ENCODE measurements at regions not wholly inside any gene's neighbourhood (a gene's known extent, or its start where the extent isn't known, plus 50 kb on each side); places are given as distances from the start of the nearest gene placed in this dataset.

DNA sequence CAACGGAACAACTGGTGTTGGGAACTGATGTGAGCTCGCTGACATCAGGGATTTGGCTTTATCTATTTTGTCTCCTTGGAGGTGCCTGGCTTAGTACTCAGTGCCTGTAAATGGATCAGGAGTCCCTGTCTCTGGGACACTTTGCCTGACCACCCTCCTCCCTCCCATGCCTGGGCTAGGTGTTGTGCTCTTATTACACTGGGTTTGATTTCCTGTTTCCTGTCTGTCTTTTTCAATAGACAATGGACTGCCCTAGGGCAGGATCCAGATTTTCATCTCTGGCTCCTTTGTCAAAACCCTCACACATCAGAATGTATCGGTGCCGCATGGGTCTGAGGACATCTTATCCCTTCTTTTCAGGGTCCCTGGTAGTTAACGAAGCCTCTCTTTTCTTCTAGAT, 223.6 kb upstream of the ASIC2 start:
- no peak for DNase-seq

DNA sequence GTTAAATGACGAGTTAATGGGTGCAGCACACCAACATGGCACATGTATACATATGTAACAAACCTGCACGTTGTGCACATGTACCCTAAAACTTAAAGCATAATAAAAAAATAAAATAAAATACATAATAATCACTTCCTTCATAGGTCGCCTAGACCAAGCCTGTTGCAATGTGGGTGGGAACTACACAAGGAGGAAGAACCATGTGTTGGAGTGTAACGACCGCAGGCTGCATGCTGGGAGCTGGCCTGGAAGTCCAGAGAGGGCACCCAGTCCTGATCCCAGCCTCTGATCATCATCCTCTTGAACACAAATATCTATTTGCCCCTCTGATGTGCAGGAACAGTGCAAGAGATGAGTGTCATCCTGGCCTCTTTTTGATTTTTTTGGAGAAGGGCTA, 224.7 kb upstream of the ASIC2 start:
- DNase-seq, result no peak

DNA sequence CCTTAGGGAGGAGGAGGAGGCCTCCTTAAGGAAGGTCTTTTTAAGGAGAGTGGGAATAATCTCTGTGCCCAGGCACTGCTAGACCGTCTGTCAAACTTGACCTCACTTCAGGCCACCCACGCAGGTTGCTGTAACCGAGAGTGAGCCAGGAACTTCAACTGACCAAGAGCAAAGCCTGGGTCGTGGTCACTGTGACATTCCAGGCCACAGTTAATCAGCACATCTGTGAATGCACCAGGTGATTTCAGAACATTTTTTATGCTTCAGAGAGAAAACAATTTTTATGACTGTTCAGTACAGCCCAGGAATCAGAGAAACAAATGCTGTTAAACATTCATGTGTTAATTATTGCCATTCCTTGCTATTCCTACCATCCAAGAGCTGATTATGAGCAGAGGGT, 226.6 kb upstream of the ASIC2 start:
- DNase-seq, result no peak

DNA sequence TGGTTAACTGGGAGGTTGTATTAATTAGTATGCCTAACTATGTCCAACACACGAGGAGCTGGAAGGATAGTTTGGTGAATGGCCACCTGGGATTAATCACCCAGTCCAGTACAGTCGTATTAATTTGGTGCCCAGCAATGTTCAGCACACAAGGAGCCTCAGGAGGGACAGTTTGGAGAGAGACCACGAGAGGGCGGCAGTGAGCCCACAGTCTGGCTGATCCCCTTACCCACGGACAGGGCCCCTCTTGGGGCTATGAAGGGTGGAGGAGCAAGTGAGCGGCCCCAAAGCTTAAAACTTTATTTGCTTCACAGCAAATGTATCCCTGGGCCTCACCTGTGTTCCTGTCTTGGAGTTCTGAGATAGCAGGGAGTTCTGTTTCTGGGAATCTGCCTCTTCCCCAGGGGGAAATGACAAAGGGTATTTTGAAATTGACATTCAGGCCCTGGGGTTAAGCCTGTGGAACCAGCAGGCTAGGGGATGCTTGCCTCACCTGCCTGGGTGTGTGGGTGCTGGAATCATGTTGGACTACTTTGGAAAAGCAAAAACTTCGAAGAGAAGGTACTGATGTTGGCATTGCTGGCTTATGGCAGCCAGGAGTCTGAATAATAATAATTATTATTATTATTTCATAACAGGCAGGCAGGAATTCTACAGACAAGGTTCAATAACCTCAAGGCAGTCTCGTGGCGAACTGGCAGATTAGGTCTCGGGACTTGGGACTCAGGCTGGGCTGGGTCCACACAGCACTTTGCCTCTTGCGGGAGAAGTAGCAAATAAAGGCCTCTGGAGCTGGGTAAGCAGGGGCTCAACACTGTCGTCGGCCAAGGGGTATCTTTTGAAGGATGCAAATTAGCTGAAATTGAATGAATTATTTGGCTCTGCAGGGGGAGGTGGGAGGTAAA, 227.6 kb upstream of the ASIC2 start:
- DNase-seq, result peak in 2 of 5 donors; percentile 12 to 25

DNA sequence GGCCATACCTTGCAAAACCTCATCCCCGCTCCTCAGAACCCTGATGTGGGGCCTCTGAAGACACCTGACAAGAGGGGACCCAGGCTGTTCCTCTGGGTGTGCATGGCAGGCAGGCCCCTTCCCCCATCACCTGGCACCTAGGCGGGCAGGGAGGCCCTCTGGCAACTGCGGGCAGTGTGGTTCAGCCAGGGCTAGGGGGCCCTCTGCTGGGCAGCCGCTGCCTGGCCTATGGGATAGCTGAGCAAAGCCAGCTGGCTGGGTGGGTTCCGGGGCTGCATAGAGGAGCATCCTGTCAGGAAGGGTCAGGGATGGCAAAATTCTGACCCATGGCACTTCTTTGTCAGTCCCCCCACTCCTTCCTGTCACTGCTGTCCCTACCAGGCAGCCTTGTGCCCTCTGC, 228.7 kb upstream of the ASIC2 start:
- no peak for DNase-seq

DNA sequence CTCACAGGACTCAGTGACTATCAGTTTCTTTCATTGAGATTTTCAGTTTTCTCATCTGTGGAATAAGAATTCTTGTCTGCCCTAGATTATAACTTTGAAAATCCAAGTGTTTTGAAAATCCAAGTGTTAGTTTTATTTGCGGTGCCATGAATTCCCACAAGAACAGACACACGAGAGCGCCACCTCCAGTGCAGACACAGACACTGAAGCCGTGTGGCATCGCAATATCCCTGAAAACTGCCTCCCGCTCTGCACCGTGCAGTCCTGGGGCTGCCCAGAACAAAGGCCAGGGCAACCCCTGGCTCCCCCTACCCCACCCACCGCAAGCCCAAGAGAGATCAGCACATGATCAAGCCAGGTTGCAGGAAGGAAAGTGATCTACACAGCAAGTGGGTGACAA, 229.5 kb upstream of the ASIC2 start:
- no peak for DNase-seq

DNA sequence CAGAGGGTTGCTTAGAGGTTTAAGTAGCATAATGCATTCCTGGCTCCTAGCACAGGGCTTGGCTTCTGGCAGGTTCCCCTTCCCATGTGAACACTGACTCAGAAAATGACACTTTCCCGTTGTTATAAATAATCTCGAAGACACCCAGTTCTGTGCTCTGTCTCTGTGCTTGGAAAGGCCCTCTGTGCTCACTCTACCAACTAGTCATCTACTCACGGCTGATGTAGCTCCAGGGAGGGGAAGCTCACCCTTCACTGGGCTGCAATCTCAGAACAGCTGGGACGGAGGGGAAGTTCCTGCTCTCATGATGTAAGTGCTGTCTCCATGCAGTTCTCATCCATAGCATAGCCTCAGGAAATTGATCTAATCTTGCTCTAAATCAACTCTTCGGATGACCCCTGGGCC, 230.5 kb upstream of the ASIC2 start:
- DNase-seq, result no peak

DNA sequence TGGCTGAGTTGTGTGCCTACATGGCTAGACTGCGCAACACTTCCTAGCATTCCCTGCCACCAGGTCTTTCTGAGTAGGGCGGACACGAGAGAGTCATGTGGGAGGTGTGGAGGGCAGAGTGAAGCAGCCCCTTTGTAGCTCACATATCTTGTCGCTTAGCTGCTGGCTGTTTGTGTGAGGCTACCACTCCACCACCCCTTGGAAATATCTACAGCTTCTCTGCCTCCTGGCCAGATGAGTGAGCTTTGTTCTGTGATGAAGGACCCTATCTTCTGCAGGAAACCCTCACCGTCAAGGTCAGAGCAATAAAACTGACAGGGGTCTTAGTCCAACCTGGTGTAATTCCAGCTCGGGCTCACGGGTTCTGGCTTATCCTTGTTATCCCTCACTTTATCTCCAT, 232.1 kb upstream of the ASIC2 start:
- DNase-seq, result no peak

DNA sequence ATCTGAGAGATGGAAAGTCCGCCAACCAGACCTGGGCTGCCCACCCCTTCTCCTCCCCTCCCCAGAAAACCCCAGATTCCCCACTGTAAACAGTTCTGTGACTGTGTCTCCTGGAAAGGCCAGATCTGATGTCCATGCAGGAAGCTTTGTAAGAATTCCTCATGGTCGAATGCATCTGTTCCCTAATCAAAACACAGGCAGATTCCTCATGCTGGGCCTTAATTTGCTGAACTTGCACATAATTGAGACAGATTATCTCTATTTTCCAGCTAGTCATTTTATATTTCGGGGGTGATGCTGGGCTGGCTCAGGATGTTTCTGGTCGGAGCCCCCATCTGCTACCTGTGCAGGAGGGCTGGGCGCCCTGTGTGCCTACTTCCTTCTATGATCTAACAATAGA, 233.6 kb upstream of the ASIC2 start:
- DNase-seq, result no peak

DNA sequence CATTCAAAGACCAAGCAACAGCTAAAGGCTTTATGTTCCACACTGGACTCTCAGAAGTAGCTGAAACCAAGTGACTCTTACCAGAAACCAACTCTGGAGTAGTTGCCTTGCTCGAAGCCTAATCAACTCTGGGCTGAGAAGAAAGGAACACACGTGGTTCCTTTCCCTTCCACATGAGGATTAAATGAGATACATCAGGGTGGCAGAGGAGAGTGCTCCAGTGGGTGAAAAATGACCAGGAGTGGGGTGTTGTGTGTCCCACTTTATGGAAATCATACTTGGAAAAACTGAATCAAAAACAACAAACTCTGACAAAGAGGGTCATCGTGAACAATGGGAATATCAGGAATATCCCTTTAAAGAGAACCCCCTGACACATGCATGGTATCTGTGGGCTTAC, 234.2 kb upstream of the ASIC2 start:
- DNase-seq, result no peak

DNA sequence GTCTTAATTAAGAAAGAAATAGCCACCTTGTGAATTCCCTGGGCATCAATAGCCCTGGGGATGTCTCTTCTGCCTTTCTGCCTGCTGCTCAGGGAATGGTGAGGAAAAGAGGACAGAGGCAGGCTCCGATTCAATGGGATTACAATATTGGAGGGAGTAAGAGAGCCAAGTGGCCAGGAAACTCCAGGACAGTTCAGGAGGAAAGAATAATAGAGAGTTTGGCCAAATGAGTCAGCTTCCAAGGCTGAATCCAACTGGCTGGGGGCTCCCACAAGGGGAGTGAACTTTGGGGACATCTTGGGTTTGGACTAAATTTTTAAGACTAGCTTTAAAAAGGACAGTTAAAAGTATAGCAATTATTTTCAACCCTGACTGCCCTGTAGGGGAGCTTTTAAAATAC, 235.8 kb upstream of the ASIC2 start:
- DNase-seq, result no peak

DNA sequence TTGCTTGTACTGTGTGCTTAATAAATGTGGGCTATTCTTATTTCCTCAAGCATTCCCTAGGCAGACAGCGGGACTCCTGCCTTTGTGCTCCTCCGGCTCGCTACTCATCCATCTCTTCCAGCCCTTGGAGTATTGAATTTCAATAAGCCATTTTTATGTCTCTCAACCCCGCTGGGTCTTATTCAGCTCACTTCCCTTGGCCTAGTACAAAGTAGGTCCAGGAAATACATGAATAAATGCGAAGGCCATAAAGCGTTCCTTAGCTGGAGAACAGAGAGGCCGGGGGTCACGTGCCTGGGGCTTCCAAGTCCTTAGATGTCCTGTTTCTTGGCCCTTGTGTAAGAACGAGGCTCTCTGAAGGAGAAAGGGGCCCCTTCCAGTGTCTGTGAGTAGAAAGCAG, 236.7 kb upstream of the ASIC2 start:
- DNase-seq, result no peak

DNA sequence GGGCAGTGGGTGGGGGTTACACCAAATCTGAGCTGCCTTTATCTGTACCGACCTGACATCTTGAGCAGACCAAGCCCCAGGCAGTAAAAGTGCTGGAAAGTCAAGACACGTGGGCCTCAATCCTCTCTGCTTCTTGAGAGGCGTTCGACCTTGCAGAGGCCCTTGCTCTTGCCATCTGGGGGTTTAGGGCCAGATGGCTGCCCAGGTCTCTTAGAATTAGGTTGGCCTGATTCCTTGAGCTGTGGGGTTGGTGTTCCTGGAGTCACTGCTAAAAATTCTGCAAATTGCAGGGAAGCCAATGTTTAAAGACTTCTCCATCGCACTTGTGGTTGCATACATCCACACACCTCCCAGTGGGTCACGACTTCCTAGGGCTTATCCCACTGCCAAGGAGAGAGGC, 238.2 kb upstream of the ASIC2 start:
- DNase-seq, result no peak

DNA sequence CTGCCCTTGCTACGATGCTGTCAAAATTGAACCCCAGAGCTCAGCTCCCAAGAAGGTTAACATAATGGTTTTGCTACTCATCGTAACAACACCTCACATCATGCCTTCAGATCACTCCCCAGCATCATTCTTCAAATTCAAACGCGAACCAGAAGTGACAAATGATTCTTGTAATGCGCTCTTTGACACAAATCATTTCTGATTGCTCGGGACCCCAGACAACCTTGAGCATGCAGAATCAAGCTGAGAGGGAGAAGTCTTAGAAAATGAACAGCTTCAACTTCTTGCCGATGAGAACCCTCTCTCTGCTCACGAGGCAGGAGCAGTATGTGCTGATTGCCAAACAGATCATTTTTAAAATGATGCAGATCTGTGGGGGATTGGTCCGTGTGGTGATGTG, 241.0 kb upstream of the ASIC2 start:
- no peak for DNase-seq

DNA sequence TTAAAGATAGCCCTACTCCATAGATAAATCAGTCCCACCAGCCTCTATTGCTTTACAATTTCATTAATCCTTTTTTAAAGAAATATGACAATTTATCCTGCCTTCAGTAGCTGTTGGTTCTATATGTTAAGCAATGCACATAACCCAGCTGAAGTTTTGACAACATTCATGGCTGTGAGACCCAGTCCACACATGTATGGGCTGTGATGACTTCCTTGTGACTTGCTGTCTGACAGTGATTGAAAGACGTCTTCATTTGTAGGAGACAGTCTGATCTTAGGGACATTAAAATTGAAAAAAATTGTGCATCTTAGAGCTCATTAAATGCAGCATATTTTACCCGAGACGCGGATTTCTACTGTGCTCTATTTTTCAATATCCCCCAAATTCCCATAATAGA, 252.0 kb upstream of the ASIC2 start:
- no peak for DNase-seq

DNA sequence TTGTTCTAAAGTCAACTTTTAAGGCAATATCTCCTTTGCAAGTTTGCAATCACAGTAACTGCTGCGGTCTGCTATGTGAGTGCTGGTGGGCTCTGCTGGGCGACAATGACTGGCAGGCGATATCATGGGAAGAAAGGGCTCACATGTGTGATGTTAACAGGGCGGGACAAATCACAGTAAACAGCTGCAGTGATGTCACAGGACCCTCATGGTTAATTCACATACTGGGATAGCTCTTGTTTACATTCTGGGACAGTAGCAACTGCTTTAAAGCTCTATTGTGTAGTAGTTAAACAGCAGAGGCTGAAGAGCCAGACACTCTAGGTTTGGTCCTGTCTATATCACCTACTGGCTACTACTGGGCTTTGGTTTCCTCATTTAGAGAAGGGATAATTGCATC, 257.2 kb upstream of the ASIC2 start:
- no peak for DNase-seq

DNA sequence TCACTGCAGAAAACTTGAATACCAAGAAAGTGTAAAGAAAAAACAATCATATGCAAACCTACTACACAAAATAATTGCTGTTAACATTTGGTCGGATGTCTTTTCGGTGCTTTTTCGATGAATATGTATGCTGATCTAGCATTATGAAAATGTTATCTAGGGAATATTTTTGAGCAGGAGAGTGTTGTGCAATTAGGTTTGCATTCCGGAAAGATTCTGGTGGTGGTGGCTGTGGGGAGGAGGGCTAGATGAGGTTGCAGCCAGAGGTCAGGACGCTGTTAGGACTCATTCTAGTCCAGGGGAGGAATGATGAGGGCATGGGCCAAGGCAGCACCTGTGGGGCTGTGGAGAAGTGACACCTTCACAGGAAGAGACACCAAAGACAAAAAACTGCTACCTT, 258.0 kb upstream of the ASIC2 start:
- DNase-seq, result no peak

DNA sequence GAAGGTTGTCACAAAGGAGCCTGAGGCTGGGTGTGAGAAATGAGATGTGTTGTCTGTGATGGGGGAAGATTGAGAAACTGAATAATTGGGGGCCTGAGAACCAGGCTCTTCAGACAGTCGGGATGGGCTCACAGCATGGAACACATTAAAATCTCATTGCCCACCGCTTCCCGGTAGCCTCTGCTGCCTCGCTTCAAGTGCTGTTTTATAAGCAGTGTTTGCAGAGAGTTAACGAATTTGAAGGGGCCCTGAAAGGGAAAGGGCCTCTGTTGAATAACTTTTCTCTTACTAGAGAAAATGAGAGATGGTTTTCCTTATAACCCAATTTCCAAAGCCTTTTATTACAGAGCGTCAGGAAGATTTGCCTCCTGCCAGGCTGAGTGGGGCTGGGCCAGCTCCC, 258.8 kb upstream of the ASIC2 start:
- no peak for DNase-seq

DNA sequence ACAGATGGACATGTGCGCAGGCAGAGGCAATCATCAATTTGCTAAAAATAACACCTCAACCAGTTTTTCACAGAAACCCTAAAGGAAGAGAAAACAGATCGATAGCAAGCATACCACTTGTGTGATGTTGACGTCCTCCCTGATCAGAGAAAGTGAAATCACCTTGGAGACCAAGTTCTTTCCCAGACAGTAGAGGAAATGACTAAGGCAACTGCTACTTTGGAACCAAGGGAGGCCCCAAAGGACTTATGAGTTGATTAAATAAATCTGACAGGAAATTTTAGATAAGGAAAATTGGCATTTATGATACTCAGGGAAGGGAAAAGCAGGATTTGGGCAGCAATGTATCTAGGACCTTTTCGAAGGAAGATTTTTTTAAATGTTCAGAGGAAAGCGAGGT, 267.1 kb upstream of the ASIC2 start:
- DNase-seq, result no peak

DNA sequence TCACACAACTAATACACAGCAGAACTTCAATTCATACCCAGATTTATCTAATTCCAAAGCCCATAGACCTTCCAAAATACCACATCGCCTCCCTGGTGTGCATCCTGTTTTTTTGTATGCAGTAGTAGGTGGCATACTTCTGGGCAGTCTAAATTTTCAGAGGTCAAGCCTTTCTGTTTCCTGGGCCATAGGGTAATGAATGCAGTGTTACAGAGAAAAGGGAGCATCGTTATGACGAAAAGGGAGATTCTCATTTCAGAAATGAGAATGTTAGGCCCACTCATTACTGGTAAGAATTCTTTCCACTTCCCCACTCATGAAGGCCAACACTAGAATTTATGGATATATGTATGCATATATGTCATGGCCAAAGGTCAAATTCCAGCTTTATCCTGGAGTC, 267.8 kb upstream of the ASIC2 start:
- DNase-seq, result no peak

DNA sequence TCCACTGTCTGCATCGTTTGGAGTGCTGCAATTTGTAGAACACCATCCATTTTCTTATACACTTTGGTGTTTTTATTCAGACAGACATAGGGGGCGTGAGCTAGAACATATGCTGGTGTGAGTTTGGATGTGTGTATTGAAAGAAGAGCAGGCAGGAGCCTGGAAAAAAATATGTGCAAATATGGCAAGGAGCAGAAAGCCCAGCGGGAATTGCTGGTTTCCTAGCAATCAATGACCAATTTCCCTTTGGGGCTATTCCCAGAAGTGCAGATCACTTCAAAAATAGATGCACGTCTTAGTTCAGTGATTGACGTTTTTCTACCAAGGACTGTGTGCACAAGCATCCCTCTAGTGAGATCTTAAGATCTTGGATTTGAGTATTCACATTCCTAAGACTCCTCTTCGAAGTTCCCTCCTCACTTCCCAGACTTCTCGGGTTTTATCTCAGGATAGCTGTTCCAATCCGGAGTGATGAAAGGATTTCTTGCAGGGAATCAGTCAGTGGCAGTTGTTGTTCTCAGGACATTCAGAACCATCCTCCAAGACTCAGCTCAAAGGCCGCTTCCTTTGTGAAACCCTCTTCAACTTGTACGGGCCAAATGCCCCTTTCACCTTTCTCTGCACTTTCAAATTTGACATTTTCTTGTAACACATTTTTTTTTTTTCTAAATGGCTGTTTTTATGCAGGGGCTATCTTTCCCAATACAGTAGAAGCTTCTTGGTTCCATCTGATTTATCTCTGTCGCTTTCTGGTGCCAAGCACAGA, 268.7 kb upstream of the ASIC2 start:
- no peak for DNase-seq

DNA sequence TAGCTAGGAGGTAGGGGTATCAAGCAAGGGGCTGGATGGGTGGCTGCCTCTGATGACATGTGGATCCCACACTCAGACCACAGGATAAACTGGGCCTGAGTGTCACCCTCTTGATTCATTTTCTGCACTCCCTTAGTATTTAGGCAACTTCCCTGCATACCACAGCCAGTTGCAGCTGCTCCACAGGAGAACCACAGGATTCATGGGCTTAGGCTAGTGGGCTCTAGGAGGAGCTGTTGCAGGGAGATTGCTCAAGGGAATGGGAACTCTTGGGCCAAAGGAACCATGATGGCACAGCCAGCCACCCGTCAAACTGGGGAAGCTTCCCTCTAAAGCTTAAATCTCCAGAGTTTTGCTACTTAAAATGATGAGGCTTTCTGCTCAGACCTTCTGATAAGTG, 269.7 kb upstream of the ASIC2 start:
- no peak for DNase-seq

DNA sequence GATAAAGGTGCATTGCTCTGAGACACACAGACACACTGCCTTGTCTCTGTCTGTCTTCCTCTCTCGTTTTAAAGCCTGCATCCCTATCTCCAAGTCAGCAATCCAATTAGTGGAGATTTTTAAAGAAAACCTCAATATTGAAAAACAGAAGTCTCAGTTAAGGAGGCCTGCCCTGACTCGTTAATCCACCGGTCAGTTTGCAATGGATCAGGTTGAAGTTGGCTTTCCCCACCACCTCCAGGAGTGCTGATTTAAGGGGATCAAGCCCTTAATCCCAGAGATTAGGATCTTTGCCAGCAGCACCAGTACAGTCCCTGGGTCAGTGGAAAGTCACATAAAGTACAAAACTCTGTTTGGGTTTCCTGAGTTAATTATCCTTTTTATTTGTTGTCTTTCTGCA, 271.1 kb upstream of the ASIC2 start:
- no peak for DNase-seq

DNA sequence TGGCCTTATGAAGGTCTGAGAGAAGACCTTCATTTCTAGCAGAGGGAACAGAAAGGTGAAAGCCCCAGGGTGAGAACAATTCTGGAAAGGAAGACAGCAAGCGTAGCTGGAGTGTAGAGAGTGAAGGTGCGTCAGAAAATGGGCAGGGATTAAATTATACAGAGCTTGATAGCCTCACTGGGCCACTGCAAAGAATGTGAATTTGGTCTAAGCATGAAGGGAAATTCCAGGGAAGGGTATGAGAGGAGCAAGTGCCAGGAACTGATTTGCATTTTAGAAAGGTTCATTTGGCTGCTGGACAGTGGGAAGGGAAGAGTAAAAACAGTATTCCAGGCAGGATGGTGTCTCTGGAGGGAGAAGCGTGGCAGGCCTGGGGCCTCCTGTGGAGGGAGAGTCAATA, 274.1 kb upstream of the ASIC2 start:
- DNase-seq, result no peak
